ENCODE measurements at regions not wholly inside any gene's neighbourhood (a gene's known extent, or its start where the extent isn't known, plus 50 kb on each side); places are given as distances from the start of the nearest gene placed in this dataset.

DNA sequence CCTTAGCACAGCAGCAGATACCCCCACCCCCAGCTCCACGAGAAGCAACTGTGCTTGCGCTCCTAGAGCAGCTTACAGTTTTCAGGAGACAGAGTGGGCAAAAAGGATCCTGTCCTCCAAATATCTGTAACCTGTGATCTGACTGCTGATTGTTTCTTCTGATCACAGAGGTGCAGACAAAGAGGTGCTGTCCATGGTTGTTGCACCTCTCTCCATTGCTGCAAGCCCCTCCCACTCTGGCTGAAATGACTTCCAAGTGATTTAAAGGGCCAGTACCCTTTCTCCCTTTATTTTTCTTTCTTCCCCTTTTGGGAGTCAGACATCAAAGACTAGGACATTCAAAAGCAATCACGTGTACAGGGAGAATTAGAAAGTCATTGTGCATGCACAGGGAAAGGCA, 205.3 kb upstream of the GEMIN8 start:
- 46 to 47% (median 47%) methylated on average over 2 to 3 of the region's 3 CpGs for WGBS, 3 donors
- Histone ChIP-seq H3K4me1 (no peaks in the 10 kb centered on the region), H3K27me3 (ENCODE audit: insufficient read depth in 3 of 3, low read length in 2 of 3) (no peaks in the 10 kb centered on the region), H3K27ac (no peak overlapping the region), H3K4me3 (no peak overlapping the region), H3K9me3 (peaks cover 3% of the 10 kb centered on the region), H3K36me3 (ENCODE audit: insufficient read depth in 1 of 2, low read depth in 1 of 2) (no peaks in the 10 kb centered on the region)
- intact Hi-C loops (cut with DNase I) = no loop called here
- DNase-seq (no peak), ATAC-seq (no peak)
- TF ChIP-seq, protein P1, sequence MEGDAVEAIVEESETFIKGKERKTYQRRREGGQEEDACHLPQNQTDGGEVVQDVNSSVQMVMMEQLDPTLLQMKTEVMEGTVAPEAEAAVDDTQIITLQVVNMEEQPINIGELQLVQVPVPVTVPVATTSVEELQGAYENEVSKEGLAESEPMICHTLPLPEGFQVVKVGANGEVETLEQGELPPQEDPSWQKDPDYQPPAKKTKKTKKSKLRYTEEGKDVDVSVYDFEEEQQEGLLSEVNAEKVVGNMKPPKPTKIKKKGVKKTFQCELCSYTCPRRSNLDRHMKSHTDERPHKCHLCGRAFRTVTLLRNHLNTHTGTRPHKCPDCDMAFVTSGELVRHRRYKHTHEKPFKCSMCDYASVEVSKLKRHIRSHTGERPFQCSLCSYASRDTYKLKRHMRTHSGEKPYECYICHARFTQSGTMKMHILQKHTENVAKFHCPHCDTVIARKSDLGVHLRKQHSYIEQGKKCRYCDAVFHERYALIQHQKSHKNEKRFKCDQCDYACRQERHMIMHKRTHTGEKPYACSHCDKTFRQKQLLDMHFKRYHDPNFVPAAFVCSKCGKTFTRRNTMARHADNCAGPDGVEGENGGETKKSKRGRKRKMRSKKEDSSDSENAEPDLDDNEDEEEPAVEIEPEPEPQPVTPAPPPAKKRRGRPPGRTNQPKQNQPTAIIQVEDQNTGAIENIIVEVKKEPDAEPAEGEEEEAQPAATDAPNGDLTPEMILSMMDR (IDR thresholded peaks at IDR 0.05) = no peak

- Histone ChIP-seq H3K27me3 (ENCODE audit: insufficient read depth in 3 of 3, low read length in 2 of 3) (no peaks in the 10 kb centered on the region), H3K27ac (no peak overlapping the region), H3K4me3 (no peak overlapping the region), H3K4me1 (no peaks in the 10 kb centered on the region), H3K36me3 (ENCODE audit: insufficient read depth in 1 of 2, low read depth in 1 of 2) (no peaks in the 10 kb centered on the region), H3K9me3 (peaks cover 12% of the 10 kb centered on the region)
- DNase-seq = no peak
- TF ChIP-seq, protein P1 (IDR thresholded peaks at IDR 0.05) = no peak
- ATAC-seq = no peak
- intact Hi-C loops (cut with DNase I) = no loop called here
- WGBS, 3 donors = 59 to 73% (median 72%) methylated on average over 4 of the region's 4 CpGs
Measured at GRCh38 chrX:14232688-14233087, 203.0 kb upstream of the GEMIN8 start.

GRCh38 chrX:14228611-14229010, 198.9 kb upstream of the GEMIN8 start:
- Histone ChIP-seq H3K4me3 (no peak overlapping the region), H3K27me3 (ENCODE audit: insufficient read depth in 3 of 3, low read length in 2 of 3) (no peaks in the 10 kb centered on the region), H3K27ac (no peak overlapping the region), H3K4me1 (no peaks in the 10 kb centered on the region), H3K9me3 (peaks cover 8% of the 10 kb centered on the region), H3K36me3 (ENCODE audit: insufficient read depth in 1 of 2, low read depth in 1 of 2) (no peaks in the 10 kb centered on the region)
- DNase-seq (no peak), ATAC-seq (no peak)
- intact Hi-C loops (cut with DNase I) = no loop called here
- WGBS, 3 donors = 81 to 87% (median 83%) methylated on average over 2 of the region's 2 CpGs
- TF ChIP-seq, protein P1 (IDR thresholded peaks at IDR 0.05) = no peak

GRCh38 chrX:14220386-14220944, 190.8 kb upstream of the GEMIN8 start:
- no peak for DNase-seq
- WGBS, 3 donors = 58 to 66% (median 63%) methylated on average over 4 of the region's 4 CpGs
- H3K27me3 ChIP-seq (ENCODE audit: insufficient read depth in 3 of 3, low read length in 2 of 3) = no peaks in the 10 kb centered on the region
- H3K4me1 ChIP-seq = no peaks in the 10 kb centered on the region
- no peak overlapping the region for H3K27ac ChIP-seq
- no peak for ATAC-seq
- no peaks in the 10 kb centered on the region for H3K9me3 ChIP-seq
- no peak overlapping the region for H3K4me3 ChIP-seq
- TF ChIP-seq, protein P1 (IDR thresholded peaks at IDR 0.05) = no peak
- no peaks in the 10 kb centered on the region for H3K36me3 ChIP-seq (ENCODE audit: insufficient read depth in 1 of 2, low read depth in 1 of 2)
- intact Hi-C loops (cut with DNase I) = no loop called here

- no peak for DNase-seq
- H3K27ac ChIP-seq = no peak overlapping the region
- intact Hi-C loops (cut with DNase I) = no loop called here
- H3K9me3 ChIP-seq = no peaks in the 10 kb centered on the region
- WGBS, 3 donors = 31 to 51% (median 48%) methylated on average over 3 of the region's 3 CpGs
- no peaks in the 10 kb centered on the region for H3K27me3 ChIP-seq (ENCODE audit: insufficient read depth in 3 of 3, low read length in 2 of 3)
- no peak for ATAC-seq
- no peaks in the 10 kb centered on the region for H3K36me3 ChIP-seq (ENCODE audit: insufficient read depth in 1 of 2, low read depth in 1 of 2)
- no peak overlapping the region for H3K4me3 ChIP-seq
- TF ChIP-seq, protein P1 (IDR thresholded peaks at IDR 0.05) = no peak
- H3K4me1 ChIP-seq = no peaks in the 10 kb centered on the region
Measured at GRCh38 chrX:14209034-14209433, 179.3 kb upstream of the GEMIN8 start.
